ENCODE measurements at regions not wholly inside any gene's neighbourhood (a gene's known extent, or its start where the extent isn't known, plus 50 kb on each side); places are given as distances from the start of the nearest gene placed in this dataset.

- intact Hi-C loops (cut with micrococcal nuclease): no loop called here
- 91% methylated on average over 5 of the region's 5 CpGs for WGBS (ENCODE audit: insufficient coverage)
Measured at GRCh38 chr14:97073622-97074021, 276.4 kb downstream of the VRK1 start.

GRCh38 chr14:97074456-97074855 lies 277.3 kb downstream of the VRK1 start:
- H3K9me3 Mint-ChIP-seq: no peaks in the 10 kb centered on the region
- no peak for TF ChIP-seq CTCF (IDR thresholded peaks at IDR 0.05)
- H3K27ac ChIP-seq (ENCODE audit: low read length): no peak overlapping the region
- peaks cover 14% of the 10 kb centered on the region for H3K4me1 ChIP-seq (ENCODE audit: control insufficient read depth, insufficient read depth, low read length)
- H3K27ac Mint-ChIP-seq: no peak overlapping the region
- peaks cover 19 to 25% of the 10 kb centered on the region in 2 donors for H3K4me1 Mint-ChIP-seq
- no peak overlapping the region for H3K4me3 Mint-ChIP-seq
- H3K27me3 ChIP-seq (ENCODE audit: control insufficient read depth, insufficient read depth, low read length): peaks cover 2% of the 10 kb centered on the region
- H3K36me3 Mint-ChIP-seq: no peaks in the 10 kb centered on the region
- peaks cover 21 to 38% of the 10 kb centered on the region in 2 donors for H3K27me3 Mint-ChIP-seq (ENCODE audit: low read depth in 2 of 2)
- H3K9me3 ChIP-seq (ENCODE audit: control insufficient read depth, insufficient read depth, low read length): no peaks in the 10 kb centered on the region
- no peak for ATAC-seq
- H3K36me3 ChIP-seq (ENCODE audit: control insufficient read depth, insufficient read depth, low read length): no peaks in the 10 kb centered on the region
- WGBS (ENCODE audit: insufficient coverage): 81% methylated on average over 6 of the region's 6 CpGs
- intact Hi-C loops (cut with micrococcal nuclease): no loop called here
- DNase-seq: no peak
- no peak overlapping the region for H3K4me3 ChIP-seq (ENCODE audit: low read length)

More at GRCh38 chr14:97073622-97074021, 276.4 kb downstream of the VRK1 start:
- Histone ChIP-seq H3K4me3 (ENCODE audit: low read length) (no peak overlapping the region), H3K27ac (ENCODE audit: low read length) (no peak overlapping the region), H3K36me3 (ENCODE audit: control insufficient read depth, insufficient read depth, low read length) (no peaks in the 10 kb centered on the region), H3K9me3 (ENCODE audit: control insufficient read depth, insufficient read depth, low read length) (no peaks in the 10 kb centered on the region), H3K4me1 (ENCODE audit: control insufficient read depth, insufficient read depth, low read length) (peaks cover 14% of the 10 kb centered on the region), H3K27me3 (ENCODE audit: control insufficient read depth, insufficient read depth, low read length) (peaks cover 2% of the 10 kb centered on the region)
- Mint-ChIP-seq H3K4me3 (no peak overlapping the region), H3K4me1 (peaks cover 19 to 25% of the 10 kb centered on the region in 2 donors), H3K27me3 (ENCODE audit: low read depth in 2 of 2) (peaks cover 21 to 38% of the 10 kb centered on the region in 2 donors), H3K36me3 (no peaks in the 10 kb centered on the region), H3K9me3 (no peaks in the 10 kb centered on the region), H3K27ac (no peak overlapping the region)
- no peak for TF ChIP-seq CTCF (IDR thresholded peaks at IDR 0.05)
- DNase-seq (no peak), ATAC-seq (no peak)

- intact Hi-C loops (cut with micrococcal nuclease): no loop called here
- no peaks in the 10 kb centered on the region for H3K36me3 ChIP-seq (ENCODE audit: control insufficient read depth, insufficient read depth, low read length)
Measured at GRCh38 chr14:97074856-97075255, 277.7 kb downstream of the VRK1 start.

More at GRCh38 chr14:97074856-97075255, 277.7 kb downstream of the VRK1 start:
- ATAC-seq (no peak), DNase-seq (no peak)
- Histone ChIP-seq H3K4me3 (ENCODE audit: low read length) (no peak overlapping the region), H3K4me1 (ENCODE audit: control insufficient read depth, insufficient read depth, low read length) (peaks cover 14% of the 10 kb centered on the region), H3K27ac (ENCODE audit: low read length) (no peak overlapping the region), H3K27me3 (ENCODE audit: control insufficient read depth, insufficient read depth, low read length) (peaks cover 2% of the 10 kb centered on the region), H3K9me3 (ENCODE audit: control insufficient read depth, insufficient read depth, low read length) (no peaks in the 10 kb centered on the region)
- peaks cover 19 to 25% of the 10 kb centered on the region in 2 donors for H3K4me1 Mint-ChIP-seq
- 6% methylated on average over 5 of the region's 6 CpGs for WGBS (ENCODE audit: insufficient coverage)
- H3K27ac Mint-ChIP-seq: no peak overlapping the region
- H3K9me3 Mint-ChIP-seq: no peaks in the 10 kb centered on the region
- TF ChIP-seq CTCF (IDR thresholded peaks at IDR 0.05): no peak
- no peaks in the 10 kb centered on the region for H3K36me3 Mint-ChIP-seq
- no peak overlapping the region for H3K4me3 Mint-ChIP-seq
- peaks cover 21 to 38% of the 10 kb centered on the region in 2 donors for H3K27me3 Mint-ChIP-seq (ENCODE audit: low read depth in 2 of 2)
